NCI-H446 (cell line): ENCODE measurements at regions not wholly inside any gene's neighbourhood (a gene's known extent, or its start where the extent isn't known, plus 50 kb on each side); places are given as distances from the start of the nearest gene placed in this dataset.

Source experiments
- DNase-seq, 2 experiments: peaks; one replicate each; lab custom pipeline; 2025; lab: John Stamatoyannopoulos, UW

DNA sequence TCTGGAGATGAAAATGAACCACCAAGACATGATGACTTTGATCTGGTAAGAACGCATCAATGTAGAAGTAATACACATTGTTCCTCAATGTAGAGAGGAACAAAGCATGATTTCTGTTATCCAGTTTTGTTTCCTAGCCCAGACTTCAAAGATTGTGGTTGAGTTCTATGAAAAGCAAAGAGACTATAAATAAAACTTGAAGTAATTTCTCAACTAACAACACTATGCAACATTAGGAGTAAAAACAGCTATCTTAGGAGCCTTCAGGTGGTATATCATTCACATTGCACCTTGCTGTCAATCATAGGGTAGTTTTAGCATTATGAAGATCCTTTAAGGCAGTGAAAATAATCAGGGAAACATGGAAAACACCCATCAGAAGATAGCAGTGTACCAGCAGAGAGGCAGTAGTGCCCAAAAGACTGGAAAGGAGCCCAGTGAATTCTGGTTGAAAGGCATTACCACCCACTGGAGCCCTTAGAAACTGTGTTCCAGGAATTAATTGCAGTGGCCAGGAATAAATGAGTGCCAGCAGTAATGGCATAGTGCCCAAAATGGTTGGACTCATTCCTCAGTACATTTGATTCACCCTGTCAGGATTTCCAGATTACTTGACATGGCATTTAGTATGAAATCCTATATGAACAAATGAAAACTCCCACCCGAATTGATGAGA, 300.7 kb upstream of the CXXC4 start:
- peak; percentile 90 to 95 for DNase-seq

DNA sequence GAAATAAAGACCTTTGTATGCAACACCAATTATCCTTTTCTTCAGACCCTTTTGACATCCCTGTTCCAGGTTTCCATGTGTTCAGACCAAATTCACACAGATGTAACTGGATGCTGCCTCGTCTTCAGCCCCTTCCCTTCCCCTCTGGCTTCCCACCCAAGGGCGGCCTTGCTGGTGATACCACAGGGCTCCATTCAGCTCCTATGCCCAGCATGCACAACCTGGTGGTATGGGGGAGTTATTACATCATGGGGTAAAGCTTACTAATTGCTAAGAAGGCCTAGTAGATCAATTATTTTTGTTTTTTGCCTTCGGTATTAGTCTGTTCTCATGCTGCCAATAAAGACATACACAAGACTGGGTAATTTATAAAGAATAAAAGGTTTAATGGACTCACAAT, 317.0 kb upstream of the CXXC4 start:
- no peak for DNase-seq

DNA sequence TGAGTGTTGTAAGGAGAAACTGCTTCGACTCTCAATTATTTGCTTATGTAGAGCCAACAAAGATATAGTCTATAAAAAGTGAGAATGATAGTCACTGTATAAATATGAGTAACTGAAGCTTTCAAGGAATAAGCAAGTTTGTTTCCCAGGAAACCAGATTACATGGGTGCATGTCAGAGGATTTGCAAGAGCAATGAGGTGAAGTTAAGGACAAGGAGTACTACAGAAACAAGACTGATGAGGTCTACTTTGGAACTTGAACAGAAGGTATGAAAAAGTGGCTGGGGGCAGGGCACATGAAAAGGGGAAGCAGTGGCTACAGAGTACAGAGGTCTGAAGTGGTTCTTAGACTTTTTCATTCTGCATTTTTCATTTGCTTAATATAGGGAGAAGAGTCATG, 321.0 kb upstream of the CXXC4 start:
- DNase-seq, result no peak

DNA sequence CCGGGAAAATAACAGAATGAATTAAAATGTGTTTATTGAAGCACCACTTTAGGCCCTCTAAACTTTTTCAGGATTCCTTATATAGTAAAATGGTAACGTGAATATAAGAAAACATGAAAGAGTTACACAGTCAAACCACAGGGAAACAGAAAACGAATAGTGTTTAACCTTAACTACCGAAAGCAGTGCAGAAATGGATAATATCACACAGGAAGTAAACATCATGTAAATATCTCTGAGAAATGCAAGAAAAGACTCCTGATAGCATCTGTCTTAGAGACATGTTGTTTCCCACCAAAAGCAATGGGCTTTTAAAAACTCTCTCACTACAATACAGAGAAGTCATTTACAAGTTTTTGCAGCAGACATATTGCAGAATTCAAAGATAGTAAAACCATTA, 323.9 kb upstream of the CXXC4 start:
- DNase-seq, result no peak

DNA sequence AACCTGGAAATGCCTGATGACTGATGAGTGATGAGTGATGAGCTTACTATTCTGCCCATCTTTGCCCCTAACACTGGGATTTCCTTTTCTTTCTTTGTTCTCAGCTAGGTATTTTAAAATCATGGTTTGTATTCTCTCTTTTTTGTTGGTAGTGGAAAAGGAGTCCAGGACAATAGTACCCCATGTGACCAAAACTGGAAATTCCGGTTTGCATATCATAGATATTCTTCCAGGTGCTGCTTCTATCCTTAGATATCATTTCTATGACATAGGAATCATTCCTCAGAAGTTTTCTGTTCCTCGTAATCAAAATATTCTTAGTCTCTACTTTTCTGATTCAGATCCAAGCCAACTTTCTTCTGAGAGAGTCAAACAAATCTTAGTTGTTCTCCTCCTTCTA, 320.5 kb upstream of the TET2 start:
- DNase-seq, result no peak

DNA sequence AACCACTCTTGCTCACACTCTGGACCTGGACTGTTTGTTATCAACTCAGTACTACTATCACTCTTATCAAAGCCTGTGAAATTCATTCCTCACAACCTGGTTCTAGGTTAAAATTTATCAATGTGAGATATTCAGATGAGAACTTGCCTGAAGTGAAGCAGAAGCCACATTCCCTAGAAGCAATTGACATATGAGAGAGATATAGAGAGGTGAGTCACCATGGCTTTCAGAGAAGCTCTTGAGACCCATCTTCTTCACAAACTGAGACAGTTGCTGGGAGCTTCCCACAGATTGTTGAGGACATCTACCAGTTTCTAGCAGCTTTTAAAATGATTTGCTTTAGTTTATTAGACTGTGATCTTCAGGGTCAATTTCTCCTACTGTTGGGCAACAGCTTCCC, 316.9 kb upstream of the TET2 start:
- DNase-seq, result no peak

DNA sequence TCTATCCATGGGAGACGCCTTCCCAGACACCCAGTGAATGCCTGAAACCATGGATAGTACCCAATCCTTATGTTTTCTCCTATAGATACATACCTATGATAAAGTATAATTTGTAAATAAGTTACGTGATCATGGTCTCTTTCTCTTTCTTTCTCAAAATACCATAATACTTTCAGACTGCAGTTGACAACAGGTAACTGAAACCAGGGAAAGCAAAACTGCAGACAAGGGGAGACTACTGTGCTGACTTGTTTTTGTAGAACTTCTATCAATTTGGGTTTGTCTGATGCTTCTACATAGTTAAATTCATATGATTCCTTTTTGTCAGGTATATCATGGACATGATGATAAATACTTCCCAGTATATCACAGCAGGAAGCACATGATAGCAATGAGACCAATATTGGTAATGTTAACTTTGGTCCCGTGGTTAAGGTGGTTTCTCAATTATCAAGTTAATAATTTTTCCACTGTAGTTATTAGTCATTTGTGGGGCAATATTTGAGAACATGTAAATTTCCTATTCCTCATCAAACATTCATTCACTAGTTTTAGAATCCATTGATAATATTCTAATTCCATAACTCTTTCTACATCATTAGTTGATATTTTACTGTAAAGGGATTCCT, 298.0 kb upstream of the TET2 start:
- DNase-seq, result no peak

DNA sequence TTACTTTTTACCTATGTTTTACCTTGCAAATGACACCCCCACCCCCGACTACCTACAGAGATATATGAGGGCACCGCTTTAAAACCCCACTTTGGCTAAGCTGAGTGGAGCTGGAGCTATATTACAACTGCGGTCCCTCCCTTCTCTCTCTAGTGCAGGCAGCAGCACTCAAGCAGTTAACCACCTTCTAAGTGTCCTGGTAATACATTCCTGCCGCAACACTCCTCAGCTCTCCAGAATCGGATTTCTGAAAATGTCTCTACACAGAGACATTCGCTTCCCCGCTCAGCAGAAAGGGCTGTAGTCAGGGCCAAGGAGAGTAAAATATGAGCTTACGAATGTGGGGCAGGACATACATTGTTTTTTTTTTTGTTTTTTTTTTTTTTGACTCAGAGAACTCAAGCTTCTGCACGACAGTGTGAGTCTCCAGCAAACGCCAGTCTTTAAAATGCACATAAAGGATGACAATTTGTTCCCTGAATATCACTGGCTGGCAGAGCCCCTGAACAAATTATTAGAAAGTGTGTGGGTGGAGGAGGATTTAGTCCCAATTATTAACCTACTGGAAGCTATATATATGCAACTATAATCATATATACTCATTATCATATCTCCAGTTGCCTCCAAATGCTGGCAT, 287.0 kb upstream of the TET2 start:
- DNase-seq, result no peak

DNA sequence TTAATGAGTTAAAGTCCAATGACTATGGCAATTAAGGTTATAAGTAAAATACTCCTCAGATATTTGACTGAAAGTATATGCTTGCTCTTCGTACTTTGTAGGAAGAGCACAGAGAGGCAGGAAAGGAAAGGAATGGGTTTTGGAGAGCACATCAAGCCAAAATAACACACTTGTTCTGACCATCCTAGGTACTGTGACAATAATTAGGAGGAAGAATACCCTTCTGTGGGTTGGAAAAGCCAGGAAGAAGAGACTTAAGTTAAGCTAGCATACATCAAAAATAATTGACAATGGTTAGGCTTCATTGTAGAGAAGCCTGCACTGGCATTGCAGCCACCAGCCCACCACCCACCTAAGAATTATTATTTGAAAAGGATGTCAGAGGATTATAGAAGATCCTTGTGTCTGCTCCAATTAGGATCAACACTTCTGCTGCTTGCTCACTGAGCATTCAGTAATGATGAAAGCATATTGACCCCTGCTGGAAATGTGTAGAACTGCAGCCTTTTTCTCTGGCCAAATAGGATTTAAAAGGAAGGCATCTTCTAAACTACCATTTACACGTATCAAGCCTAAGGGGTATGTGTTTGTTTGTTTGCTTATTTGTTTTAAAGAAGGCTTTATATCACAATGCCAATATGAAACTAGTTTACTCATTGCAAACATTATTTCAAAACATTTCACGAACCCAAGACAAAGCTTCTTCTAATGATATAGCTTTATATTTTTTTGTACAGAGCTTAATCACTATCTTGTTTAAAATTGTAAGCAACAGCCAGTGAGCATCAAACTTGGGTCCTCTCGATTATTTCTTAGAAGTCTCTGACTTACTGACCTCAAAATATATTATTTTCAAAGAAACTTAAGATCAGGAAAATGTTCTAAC, 286.2 kb upstream of the TET2 start:
- DNase-seq, result peak; percentile 60 to 87

DNA sequence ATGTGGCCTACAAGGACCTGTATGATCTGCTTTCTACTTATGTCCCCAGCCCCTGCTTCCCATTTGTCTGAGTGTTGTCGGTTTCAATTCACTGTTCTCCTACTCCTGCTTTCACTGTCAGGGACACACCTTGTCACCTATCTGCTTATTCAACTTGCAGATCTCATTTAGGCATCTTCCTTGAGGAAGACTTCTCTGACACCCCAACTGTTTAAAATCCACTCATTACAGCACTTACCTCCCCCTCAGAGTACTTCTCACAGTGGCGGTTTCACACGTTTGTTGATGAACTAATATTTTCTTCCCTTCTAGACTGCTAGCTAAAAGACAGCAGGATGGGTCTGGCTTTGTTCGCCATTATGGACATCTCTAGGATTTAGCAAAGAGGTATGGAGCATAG, 279.9 kb upstream of the TET2 start:
- no peak for DNase-seq

DNA sequence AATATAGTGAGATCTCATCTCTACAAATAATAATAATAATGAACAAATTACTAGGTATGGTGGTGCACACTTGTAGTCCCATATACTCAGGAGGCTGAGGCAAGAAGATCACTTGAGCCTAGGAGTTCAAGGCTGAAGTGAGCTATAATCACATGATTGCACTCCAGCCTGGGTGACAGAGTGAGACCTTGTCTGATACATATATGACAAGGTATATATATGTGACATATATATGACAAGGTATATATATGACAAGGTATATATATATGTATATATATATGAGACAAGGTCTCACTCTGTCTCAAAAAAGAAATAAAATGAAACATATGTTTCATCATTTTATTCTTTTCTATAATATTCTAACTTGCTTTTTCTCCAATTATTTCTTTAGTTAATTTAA, 278.1 kb upstream of the TET2 start:
- no peak for DNase-seq

DNA sequence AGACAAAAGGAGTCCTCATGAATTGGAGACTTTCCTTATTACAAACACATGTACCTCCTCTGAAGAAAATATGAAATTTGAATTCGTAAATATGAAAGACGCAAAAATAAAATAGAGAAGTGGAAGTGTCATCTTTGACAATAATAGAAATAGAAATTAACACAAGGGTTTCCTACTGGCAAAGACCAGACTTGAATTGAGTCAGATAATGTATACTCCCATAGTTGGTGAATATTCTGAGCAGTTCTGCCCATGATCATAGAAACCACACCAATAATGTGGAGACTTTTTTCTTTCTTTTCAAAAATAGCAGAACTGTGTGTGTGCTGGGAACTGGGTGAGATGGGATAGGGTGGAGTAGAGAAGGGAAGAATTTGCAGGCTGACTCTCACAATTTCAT, 277.7 kb upstream of the TET2 start:
- no peak for DNase-seq

DNA sequence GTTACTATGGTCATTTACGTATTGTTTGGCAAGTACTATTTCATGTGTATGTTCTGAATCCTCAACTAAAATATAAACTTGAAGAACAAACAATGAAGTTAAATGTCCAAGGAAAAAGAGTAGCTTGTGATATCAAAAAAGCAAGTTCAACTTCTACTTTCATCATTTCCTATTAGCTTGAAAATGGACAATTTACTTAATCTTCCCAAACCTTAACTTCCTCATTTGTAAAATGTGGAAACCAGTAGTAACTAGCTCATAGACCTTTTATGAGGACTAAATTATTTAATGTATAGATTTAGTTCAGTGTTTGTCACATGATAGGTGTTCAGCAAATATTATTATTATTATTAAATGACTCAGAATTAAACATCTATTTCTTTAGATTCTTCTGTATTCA, 276.8 kb upstream of the TET2 start:
- DNase-seq, result no peak

DNA sequence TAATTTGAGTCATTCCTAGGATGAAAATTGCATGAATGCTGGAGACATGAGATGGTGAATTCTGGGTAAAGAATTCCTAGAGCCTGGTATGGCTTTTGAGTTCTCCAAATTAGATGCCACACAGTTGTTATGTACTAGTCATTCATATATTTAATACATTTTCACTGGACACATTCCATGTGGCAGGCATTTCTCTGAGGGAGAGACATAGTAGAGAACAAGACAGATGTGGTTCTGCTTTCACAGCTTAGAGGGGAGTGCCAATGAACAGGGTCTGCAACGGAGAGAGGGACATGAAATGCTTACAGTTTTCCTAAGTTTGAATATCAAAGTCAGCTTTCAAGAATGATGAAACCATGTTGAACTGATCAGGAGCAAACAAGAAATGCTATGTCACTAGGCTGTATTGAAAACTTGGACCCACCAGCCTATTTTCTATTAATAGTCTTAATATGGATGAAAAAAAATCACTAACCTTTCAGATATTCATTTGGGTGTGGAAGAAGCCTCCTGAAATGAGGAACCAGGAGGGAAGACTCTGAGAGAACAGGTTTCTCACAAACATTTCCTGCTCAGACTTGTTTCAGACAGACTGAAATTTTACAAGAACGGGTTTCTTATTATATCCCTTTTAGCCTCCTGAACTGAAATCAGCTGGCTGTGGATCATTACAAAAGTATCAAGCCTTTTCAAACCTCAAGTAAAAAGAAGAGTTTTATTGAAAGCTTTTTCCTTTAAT, 276.0 kb upstream of the TET2 start:
- no peak for DNase-seq

DNA sequence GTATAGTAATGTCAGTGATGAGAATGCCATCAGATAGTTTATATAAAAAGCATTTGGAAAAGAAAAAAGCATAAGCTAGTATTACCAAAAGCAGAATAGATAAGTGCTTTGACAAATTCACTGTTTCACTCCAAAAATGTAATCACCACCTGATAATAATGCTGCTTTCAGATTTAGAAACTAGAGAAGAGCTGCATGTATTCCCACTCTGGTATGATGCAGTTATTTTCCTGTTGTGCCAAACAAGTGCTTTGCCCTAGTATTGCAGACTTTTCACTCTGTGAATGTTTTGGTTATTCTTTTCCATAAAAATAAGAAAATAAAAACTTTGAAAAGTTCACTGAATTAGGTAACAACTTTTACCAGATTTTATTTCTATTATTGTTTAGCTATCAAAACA, 267.7 kb upstream of the TET2 start:
- no peak for DNase-seq

DNA sequence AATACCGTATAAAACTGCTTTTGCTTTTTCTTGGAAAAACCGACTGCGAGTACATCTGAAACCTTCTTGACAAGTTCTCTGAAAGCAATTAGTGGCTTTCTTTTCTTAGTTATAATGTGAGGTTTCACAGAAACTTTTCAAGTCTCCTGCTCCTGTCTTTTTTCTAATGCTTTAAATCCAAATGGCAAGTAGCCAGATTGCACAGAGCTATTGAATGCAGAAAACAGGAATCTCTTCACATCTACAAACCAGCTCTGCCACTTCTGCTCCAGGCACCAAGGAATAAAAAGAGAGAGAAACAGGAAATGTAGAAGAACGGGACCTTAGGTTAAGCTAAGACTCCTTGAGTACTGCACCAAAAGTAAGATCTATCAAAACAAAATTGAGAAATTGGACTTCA, 267.3 kb upstream of the TET2 start:
- peak in 1 of 2 experiments; percentile 37 for DNase-seq

DNA sequence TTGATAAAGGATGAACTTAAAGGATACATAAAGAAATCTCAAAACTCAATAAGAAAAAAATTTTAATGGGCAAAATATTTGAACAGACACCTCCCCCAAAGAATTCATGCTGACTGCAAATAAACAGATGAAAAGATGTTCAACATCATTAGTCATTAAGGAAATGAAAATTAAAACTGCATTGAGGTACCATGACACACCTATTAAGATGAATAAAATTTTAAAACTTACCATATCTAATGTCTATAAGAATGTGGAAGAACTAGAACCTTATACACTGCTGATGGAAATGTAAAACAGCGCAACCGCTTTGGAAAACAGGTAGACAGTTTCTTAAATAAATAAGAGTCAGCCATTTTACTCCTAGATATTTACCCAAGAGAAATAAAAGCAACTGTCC, 266.8 kb upstream of the TET2 start:
- no peak for DNase-seq

DNA sequence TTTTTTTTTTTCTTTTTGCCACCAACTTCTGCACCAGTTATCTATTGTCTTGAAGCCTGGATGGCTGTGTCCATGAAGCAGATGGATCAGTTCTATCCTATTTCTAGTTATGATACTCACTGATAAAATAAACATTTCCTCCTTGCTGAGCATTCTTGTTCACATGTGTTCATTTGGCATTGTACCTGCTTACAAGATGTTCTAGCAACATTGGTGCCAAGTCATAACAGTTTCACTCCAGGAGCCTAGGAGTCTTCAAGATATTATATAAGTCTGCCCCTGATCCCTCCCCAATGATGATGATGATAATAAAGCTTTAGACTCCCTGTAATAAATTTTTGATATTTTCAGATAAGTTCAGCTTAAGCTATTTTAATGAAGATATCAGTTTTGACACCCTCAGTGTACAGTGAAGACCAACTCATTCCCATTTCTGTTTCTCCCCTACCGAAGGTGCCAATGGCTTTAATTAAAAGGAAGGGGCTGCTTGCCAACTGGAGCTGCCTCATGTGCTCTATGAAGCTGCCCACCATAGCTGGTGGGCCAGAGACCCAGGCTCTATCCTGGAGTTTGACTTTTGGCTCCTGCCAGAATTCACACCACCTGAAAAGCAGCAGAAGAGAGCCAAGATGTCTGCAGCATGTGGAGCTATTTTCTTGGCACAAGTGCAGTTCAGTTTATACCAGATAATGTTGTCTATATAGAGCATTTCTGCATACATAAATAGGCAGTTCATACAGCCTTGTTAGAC, 265.4 kb upstream of the TET2 start:
- DNase-seq, result peak; percentile 65 to 83

DNA sequence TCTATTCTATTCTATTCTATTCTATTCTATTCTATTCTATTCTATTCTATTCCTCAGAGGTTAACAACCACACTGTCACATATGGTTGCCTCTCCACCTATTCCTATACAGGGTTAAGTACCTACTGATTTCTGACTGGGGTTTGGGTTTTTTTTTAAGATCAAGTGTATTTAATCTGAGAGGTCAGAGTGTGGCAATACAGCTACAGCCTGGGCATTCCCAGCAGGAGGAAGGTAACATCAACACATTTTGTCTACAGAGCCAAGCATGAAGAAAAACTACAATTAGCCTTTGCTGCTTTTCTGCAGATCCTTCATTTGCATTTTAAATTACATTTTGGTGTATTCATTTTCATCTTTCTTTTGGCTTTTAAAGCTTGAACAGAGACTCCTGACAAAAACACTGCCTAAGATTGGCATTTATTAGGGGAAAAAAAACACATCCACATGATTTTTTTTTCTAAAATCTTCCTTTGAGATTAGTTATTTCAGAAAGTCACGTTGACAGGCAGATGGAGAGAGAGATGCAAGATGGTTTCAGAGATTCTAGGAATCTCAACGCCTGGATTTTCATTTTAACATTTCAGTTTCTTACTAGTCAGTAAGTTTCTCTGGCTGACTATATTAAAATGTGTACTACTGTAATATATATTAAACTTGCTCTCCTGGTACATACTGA, 255.9 kb upstream of the TET2 start:
- DNase-seq, result no peak
